Activated T-helper 2 cell treated with anti-CD3 and anti-CD28 coated beads, Interferon-gamma antibody, Interleukin-2, Interleukin-4, amounts not matched to agents 10 μg/mL and 5 μg/mL and 100 μg/mL, durations not matched to agents 14 hours and 24 hours and 36 hours (primary cell): ENCODE measurements at regions not wholly inside any gene's neighbourhood (a gene's known extent, or its start where the extent isn't known, plus 50 kb on each side); places are given as distances from the start of the nearest gene placed in this dataset.
"Not testable (repeated sequence)": the region's sequence is repeated elsewhere in the genome, so short reads cannot be mapped to it uniquely, and the experiment has no call there.

ENCODE experiments used
- DNase-seq: peaks from one replicate; pipeline ENCODE4 v3.0.0; 2021; ENCODE audit warnings: low spot score
- H3K27ac Mint-ChIP-seq: one replicate; pipeline ENCODE4 v1.8.0; 2021; ENCODE audit warnings: mixed read lengths
- H3K27me3 Mint-ChIP-seq: one replicate; pipeline ENCODE4 v1.8.0; 2021; ENCODE audit warnings: low read depth, mixed read lengths
- H3K36me3 Mint-ChIP-seq: one replicate; pipeline ENCODE4 v1.8.0; 2021; ENCODE audit warnings: low read depth, mixed read lengths
- H3K4me1 Mint-ChIP-seq: one replicate; pipeline ENCODE4 v1.8.0; 2021; ENCODE audit warnings: low read depth, mixed read lengths
- H3K4me3 Mint-ChIP-seq: one replicate; pipeline ENCODE4 v1.8.0; 2021; ENCODE audit warnings: low read depth, mild to moderate bottlenecking, moderate library complexity, mixed read lengths
- H3K9me3 Mint-ChIP-seq: one replicate; pipeline ENCODE4 v1.8.0; 2021; ENCODE audit warnings: mixed read lengths
- intact Hi-C: fragments of 100-400 bp; cut with micrococcal nuclease; formaldehyde crosslinking; loops from one replicate; pipeline ENCODE4 v1.15.1; 2023

DNA sequence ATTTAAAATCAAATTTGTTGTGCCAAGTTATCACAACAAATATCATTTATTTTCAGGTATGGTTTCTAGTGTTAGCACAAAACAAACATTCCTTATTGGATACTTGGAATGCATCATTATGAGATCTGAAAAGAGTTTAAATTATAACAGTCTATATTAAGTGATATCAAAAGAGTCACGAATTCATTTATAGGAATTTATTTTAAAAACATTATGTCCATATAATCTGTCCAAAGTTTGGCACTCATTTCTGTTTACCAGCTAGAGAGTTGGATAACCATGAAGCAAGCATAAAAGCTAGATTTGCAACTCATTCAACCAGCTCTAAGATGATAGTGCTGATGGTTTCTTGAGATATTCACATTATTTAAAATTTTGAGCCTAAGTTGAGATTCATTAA lies 453.2 kb downstream of the DOK5 start:
- no peaks in the 10 kb centered on the region for H3K36me3 Mint-ChIP-seq
- H3K4me1 Mint-ChIP-seq = no peaks in the 10 kb centered on the region
- no peak for DNase-seq
- intact Hi-C loops = no loop called here
- H3K27me3 Mint-ChIP-seq = no peaks in the 10 kb centered on the region
- no peak overlapping the region for H3K4me3 Mint-ChIP-seq
- H3K9me3 Mint-ChIP-seq = peaks cover 22% of the 10 kb centered on the region
- H3K27ac Mint-ChIP-seq = no peak overlapping the region

DNA sequence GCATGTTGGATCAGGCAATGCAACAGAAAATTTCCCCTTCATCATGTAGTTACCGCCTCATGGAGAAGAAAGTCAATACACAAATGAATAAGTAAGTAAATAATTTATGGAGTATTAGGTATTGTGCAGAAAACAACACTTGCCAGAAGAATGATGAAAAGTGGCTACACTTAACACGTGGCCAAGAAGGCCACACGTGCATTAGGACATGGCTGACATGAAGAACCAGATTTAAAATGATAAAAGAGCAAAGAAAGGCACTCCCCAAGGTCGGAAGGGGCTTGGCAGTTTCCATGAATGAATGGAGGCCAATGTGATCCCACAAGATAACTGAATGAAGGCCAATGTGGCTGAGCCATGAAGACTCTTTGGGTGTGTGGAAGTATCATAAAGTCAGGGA lies 447.2 kb downstream of the DOK5 start:
- Mint-ChIP-seq H3K27ac (no peak overlapping the region), H3K4me1 (no peaks in the 10 kb centered on the region), H3K4me3 (no peak overlapping the region), H3K9me3 (peaks cover 32% of the 10 kb centered on the region), H3K36me3 (no peaks in the 10 kb centered on the region), H3K27me3 (no peaks in the 10 kb centered on the region)
- intact Hi-C loops = no loop called here
- no peak for DNase-seq

DNA sequence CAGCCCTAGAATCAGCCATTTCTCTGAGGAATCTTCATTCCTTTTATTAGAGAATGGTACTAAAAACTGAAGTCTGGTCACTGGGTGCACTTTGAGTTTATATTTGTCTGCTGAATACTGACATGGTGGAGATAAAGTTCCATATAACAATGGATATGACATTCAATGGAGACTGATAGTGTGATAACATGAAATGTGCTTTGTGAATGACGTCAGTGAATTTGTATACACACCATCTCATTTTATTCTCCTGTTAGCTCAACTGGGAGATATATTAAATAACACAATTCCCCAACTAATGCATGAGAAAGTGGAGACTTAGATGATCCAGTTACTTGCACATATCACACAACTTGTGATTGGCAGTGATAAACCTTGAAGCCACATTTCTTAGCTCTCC lies 446.7 kb downstream of the DOK5 start:
- Mint-ChIP-seq H3K9me3 (peaks cover 31% of the 10 kb centered on the region), H3K4me1 (no peaks in the 10 kb centered on the region), H3K4me3 (no peak overlapping the region), H3K27me3 (no peaks in the 10 kb centered on the region), H3K27ac (no peak overlapping the region), H3K36me3 (no peaks in the 10 kb centered on the region)
- intact Hi-C loops = no loop called here
- DNase-seq = no peak

GRCh38 chr20:54920491-54920890 lies 445.1 kb downstream of the DOK5 start:
- Mint-ChIP-seq H3K27me3 (no peaks in the 10 kb centered on the region), H3K4me1 (no peaks in the 10 kb centered on the region), H3K36me3 (no peaks in the 10 kb centered on the region), H3K27ac (no peak overlapping the region), H3K4me3 (no peak overlapping the region), H3K9me3 (peaks cover 35% of the 10 kb centered on the region)
- intact Hi-C loops = no loop called here
- no peak for DNase-seq

DNA sequence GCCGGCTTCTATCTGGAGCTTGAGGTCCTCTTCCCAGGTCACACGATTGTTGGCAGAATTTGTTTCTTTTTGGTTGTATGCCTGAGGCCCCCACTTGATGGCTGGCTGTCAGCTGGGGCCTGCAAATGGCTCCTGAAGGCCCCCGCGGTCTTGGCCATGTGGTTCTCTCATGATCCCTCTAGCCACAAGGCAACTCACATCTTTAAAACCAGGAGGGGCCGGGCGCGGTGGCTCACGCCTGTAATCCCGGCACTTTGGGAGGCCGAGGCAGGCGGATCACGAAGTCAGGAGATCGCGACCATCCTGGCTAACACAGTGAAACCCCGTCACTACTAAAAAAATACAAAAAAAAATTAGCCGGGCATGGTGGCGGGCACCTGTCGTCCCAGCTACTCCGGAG lies 443.6 kb downstream of the DOK5 start:
- H3K4me3 Mint-ChIP-seq, H3K27me3 Mint-ChIP-seq, H3K4me1 Mint-ChIP-seq, intact Hi-C loops, H3K27ac Mint-ChIP-seq, H3K36me3 Mint-ChIP-seq, DNase-seq: not testable (repeated sequence)
- peaks cover 33% of the 10 kb centered on the region for H3K9me3 Mint-ChIP-seq

DNA sequence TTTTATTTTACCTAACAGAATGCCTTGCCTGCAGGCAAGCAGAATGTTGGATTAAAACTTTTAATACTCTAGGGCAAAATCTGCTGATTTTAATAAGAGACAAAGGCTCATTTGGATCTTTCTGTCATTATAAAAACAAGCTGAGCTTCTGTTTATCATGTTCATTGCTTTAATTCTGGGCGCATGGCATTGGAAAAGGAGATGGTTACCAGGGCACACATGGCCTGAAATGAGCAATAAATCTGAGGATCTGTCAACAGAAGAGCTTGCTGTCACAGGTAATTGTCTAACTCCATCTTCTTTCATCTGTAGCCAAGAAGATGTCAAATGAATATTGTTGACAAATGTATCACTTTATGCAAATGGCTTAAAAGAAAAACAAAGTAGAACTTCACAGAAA lies 439.6 kb downstream of the DOK5 start:
- Mint-ChIP-seq H3K27ac (no peak overlapping the region), H3K4me3 (no peak overlapping the region), H3K4me1 (no peaks in the 10 kb centered on the region), H3K27me3 (no peaks in the 10 kb centered on the region), H3K36me3 (no peaks in the 10 kb centered on the region), H3K9me3 (peaks cover 46% of the 10 kb centered on the region)
- intact Hi-C loops = no loop called here
- no peak for DNase-seq

GRCh38 chr20:54909702-54910101 lies 434.3 kb downstream of the DOK5 start:
- H3K27ac Mint-ChIP-seq = no peak overlapping the region
- H3K27me3 Mint-ChIP-seq = no peaks in the 10 kb centered on the region
- intact Hi-C loops = no loop called here

DNA sequence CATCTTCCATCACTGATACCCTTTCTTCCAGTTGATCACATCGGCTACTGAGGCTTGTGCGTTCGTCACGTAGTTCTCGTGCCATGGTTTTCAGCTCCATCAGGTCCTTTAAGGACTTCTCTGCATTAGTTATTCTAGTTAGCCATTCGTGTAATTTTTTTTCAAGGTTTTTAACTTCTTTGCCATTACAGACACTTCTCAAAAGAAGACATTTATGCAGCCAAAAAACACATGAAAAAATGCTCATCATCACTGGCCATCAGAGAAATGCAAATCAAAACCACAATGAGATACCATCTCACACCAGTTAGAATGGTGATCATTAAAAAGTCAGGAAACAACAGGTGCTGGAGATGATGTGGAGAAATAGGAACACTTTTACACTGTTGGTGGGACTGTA lies 430.7 kb downstream of the DOK5 start:
- H3K4me1 Mint-ChIP-seq, H3K36me3 Mint-ChIP-seq, H3K27me3 Mint-ChIP-seq, H3K4me3 Mint-ChIP-seq, DNase-seq, H3K27ac Mint-ChIP-seq, intact Hi-C loops: not testable (repeated sequence)
- peaks cover 55% of the 10 kb centered on the region for H3K9me3 Mint-ChIP-seq

More at GRCh38 chr20:54909702-54910101, 434.3 kb downstream of the DOK5 start:
- Mint-ChIP-seq H3K4me3 (no peak overlapping the region), H3K4me1 (no peaks in the 10 kb centered on the region), H3K36me3 (no peaks in the 10 kb centered on the region), H3K9me3 (peaks cover 54% of the 10 kb centered on the region)
- DNase-seq = no peak

GRCh38 chr20:54897787-54898186 lies 422.4 kb downstream of the DOK5 start:
- no peaks in the 10 kb centered on the region for H3K36me3 Mint-ChIP-seq
- H3K4me1 Mint-ChIP-seq = no peaks in the 10 kb centered on the region
- H3K27me3 Mint-ChIP-seq = no peaks in the 10 kb centered on the region
- DNase-seq = no peak
- peaks cover 65% of the 10 kb centered on the region for H3K9me3 Mint-ChIP-seq
- no peak overlapping the region for H3K27ac Mint-ChIP-seq
- intact Hi-C loops = no loop called here
- no peak overlapping the region for H3K4me3 Mint-ChIP-seq

- Mint-ChIP-seq H3K4me1 (no peaks in the 10 kb centered on the region), H3K27me3 (no peaks in the 10 kb centered on the region), H3K36me3 (no peaks in the 10 kb centered on the region), H3K4me3 (no peak overlapping the region), H3K27ac (no peak overlapping the region), H3K9me3 (peaks cover 29% of the 10 kb centered on the region)
- DNase-seq = no peak
- intact Hi-C loops = no loop called here
These were observed 416.5 kb downstream of the DOK5 start for GRCh38 chr20:54891907-54892306.

DNA sequence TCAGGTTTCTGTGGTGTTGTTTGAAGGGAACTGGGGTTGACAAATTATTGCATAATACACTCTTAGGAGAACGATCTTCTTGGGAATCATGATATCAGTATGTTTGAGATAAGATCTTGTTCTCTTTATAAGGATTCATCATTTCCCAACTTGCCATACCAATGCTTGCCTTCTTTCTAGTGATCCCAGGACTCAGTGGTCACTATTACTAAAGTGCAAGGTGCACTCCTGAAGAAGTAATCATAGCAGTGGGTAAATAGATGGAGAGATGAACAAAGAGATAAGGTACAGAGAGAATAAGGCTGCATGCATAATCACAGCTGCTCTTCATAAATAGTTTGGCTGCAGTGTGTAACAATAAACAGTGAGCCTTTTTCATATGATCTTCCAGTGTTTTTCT lies 404.0 kb downstream of the DOK5 start:
- H3K36me3 Mint-ChIP-seq = no peaks in the 10 kb centered on the region
- no peaks in the 10 kb centered on the region for H3K4me1 Mint-ChIP-seq
- no peak overlapping the region for H3K4me3 Mint-ChIP-seq
- DNase-seq = no peak
- H3K9me3 Mint-ChIP-seq = peaks cover 29% of the 10 kb centered on the region
- intact Hi-C loops = no loop called here
- no peak overlapping the region for H3K27ac Mint-ChIP-seq
- H3K27me3 Mint-ChIP-seq = no peaks in the 10 kb centered on the region

DNA sequence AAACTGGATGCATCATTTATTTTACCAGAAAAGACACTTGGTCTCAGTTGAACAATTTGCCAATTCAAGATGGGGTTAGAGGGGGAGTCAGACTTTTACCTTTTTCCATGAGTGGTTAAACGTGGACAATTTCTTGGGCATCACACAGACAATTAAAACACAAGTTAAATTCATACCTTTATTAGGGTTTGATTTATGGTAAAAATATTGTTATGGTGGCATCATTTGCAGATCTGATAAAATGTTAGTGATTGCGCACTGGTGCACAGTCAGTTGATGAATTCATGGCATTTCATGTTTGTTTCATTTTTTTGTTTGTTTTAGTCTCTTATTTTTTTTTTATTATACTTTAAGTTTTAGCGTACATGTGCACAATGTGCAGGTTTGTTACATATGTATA lies 399.9 kb downstream of the DOK5 start:
- Mint-ChIP-seq H3K36me3 (no peaks in the 10 kb centered on the region), H3K4me3 (no peak overlapping the region), H3K27ac (no peak overlapping the region), H3K27me3 (no peaks in the 10 kb centered on the region), H3K4me1 (no peaks in the 10 kb centered on the region), H3K9me3 (peaks cover 17% of the 10 kb centered on the region)
- intact Hi-C loops = no loop called here
- no peak for DNase-seq

DNA sequence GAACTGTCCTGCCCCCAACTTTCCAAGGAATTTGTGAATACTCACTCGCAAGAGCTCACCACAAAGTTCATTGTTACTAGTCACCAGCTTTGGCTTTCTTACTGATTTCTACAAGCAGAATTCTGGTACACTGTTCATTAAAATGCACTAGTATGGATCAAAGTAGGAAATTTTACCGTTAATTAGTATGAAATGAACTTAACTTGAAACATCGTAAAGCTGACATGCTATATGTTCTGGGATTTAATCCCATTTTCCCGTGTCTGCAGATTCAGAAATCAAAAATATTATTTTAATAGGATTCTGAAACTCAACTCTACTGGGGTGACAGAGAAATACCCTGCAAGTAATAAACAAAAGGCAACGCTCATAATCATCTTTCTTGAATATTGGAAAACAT lies 399.3 kb downstream of the DOK5 start:
- H3K9me3 Mint-ChIP-seq = peaks cover 15% of the 10 kb centered on the region
- no peaks in the 10 kb centered on the region for H3K27me3 Mint-ChIP-seq
- H3K4me1 Mint-ChIP-seq = no peaks in the 10 kb centered on the region
- no peaks in the 10 kb centered on the region for H3K36me3 Mint-ChIP-seq
- H3K27ac Mint-ChIP-seq = no peak overlapping the region
- no peak overlapping the region for H3K4me3 Mint-ChIP-seq
- DNase-seq = no peak
- intact Hi-C loops = no loop called here

DNA sequence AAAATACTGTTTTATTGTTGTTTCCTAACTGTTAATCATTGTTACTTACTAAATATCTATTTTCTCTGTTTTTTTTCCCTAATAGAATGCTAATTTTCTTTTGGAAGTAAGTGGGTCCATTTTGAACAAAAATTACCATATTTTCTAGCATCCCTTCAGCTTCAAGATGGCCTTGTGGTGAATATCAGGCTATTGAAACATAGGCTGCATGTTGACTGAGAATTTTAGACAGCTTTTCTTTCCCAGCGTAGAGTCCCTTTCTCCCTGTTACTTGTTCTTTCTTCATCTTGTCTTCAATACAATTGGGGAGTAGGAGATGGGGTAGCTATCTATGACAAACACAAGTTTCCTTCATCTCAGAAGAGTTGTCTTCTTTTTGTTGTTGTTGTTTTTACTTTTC lies 397.0 kb downstream of the DOK5 start:
- intact Hi-C loops = no loop called here
- no peak for DNase-seq
- no peaks in the 10 kb centered on the region for H3K4me1 Mint-ChIP-seq
- H3K9me3 Mint-ChIP-seq = peaks cover 5% of the 10 kb centered on the region
- no peak overlapping the region for H3K27ac Mint-ChIP-seq
- H3K36me3 Mint-ChIP-seq = no peaks in the 10 kb centered on the region
- H3K27me3 Mint-ChIP-seq = no peaks in the 10 kb centered on the region
- H3K4me3 Mint-ChIP-seq = no peak overlapping the region
